Hepatocyte (in vitro differentiated cells): ENCODE measurements at regions not wholly inside any gene's neighbourhood (a gene's known extent, or its start where the extent isn't known, plus 50 kb on each side); places are given as distances from the start of the nearest gene placed in this dataset.

Source experiments
- DNase-seq: peaks from one replicate; pipeline ENCODE4 v3.0.0-alpha.2; 2016; ENCODE audit warnings: low spot score
- H2AFZ ChIP-seq: fragments of 200-600 bp; sonication (generic); 2 replicates; pipeline ENCODE4 v1.6.0; 2016; ENCODE audit warnings: antibody characterized with exemption, mild to moderate bottlenecking
- H3K27ac ChIP-seq: fragments of 200-600 bp; sonication (generic); 2 replicates; pipeline ENCODE4 v1.5.1; 2016; ENCODE audit warnings: mild to moderate bottlenecking
- H3K27me3 ChIP-seq: fragments of 200-600 bp; sonication (generic); 2 replicates; pipeline ENCODE4 v1.6.1; 2016
- H3K36me3 ChIP-seq: fragments of 200-600 bp; sonication (generic); replicated peaks from 2 replicates; pipeline ENCODE4 v1.5.1; 2016; ENCODE audit warnings: low read depth; ENCODE audit not compliant: insufficient read depth
- H3K4me1 ChIP-seq: fragments of 200-600 bp; sonication (generic); 2 replicates; pipeline ENCODE4 v1.5.1; 2016; ENCODE audit warnings: mild to moderate bottlenecking, moderate library complexity; ENCODE audit not compliant: insufficient read depth
- H3K4me2 ChIP-seq: fragments of 200-600 bp; sonication (generic); 2 replicates; pipeline ENCODE4 v1.6.0; 2016
- H3K4me3 ChIP-seq: fragments of 200-600 bp; sonication (generic); 2 replicates; pipeline ENCODE4 v1.5.1; 2016; ENCODE audit warnings: mild to moderate bottlenecking
- H3K79me2 ChIP-seq: fragments of 200-600 bp; sonication (generic); 2 replicates; pipeline ENCODE4 v1.6.0; 2017; ENCODE audit warnings: mild to moderate bottlenecking
- H3K9me2 ChIP-seq: fragments of 200-600 bp; sonication (generic); replicated peaks from 2 replicates; pipeline ENCODE4 v1.6.0; 2017; ENCODE audit warnings: mild to moderate bottlenecking; ENCODE audit not compliant: insufficient read depth
- H3K9me3 ChIP-seq: fragments of 200-600 bp; sonication (generic); 2 replicates; pipeline ENCODE4 v1.5.1; 2016; ENCODE audit warnings: low read depth, mild to moderate bottlenecking
- H4K20me1 ChIP-seq: fragments of 200-600 bp; sonication (generic); 2 replicates; pipeline ENCODE4 v1.6.0; 2016; ENCODE audit warnings: mild to moderate bottlenecking; ENCODE audit not compliant: insufficient read depth, poor library complexity, severe bottlenecking
- CTCF ChIP-seq: fragments of 200-600 bp; sonication (generic); IDR thresholded peaks from 2 replicates; pipeline ENCODE4 v1.5.1; 2016; ENCODE audit warnings: antibody characterized with exemption, mild to moderate bottlenecking; ENCODE audit not compliant: poor library complexity
- EZH2 ChIP-seq: fragments of 200-600 bp; sonication (generic); IDR thresholded peaks from 2 replicates; pipeline ENCODE4 v1.6.1; 2016; ENCODE audit warnings: antibody characterized with exemption, mild to moderate bottlenecking, borderline replicate concordance
- EZH2phosphoT487 ChIP-seq: fragments of 200-600 bp; sonication (generic); IDR thresholded peaks from one replicate; pipeline ENCODE4 v1.6.1; 2018; ENCODE audit warnings: antibody characterized with exemption, mild to moderate bottlenecking, low read depth, moderate library complexity; ENCODE audit not compliant: unreplicated experiment, severe bottlenecking
- WGBS: methylation state at CpG from one replicate; pipeline ENCODE4 v1.1.6; 2016; ENCODE audit warnings: low lambda C conversion rate; ENCODE audit errors: missing lambda C conversion rate; 5-methylcytosine and 5-hydroxymethylcytosine counted together

GRCh38 chr4:66034671-66035070 lies 364.4 kb upstream of the EPHA5 start:
- Histone ChIP-seq H3K4me2 (no peak overlapping the region), H3K9me3 (no peaks in the 10 kb centered on the region), H4K20me1 (no peaks in the 10 kb centered on the region), H3K4me3 (no peak overlapping the region), H3K27me3 (no peaks in the 10 kb centered on the region), H3K27ac (no peak overlapping the region), H3K9me2 (no peaks in the 10 kb centered on the region), H3K79me2 (no peaks in the 10 kb centered on the region), H3K36me3 (no peaks in the 10 kb centered on the region), H3K4me1 (no peaks in the 10 kb centered on the region), H2AFZ (no peak overlapping the region)
- WGBS: 36% methylated on average over 2 of the region's 2 CpGs
- no peak for TF ChIP-seq EZH2phosphoT487
- no peak for DNase-seq

GRCh38 chr4:66034262-66034661 lies 364.0 kb upstream of the EPHA5 start:
- H3K27me3 ChIP-seq: no peaks in the 10 kb centered on the region

GRCh38 chr4:66032571-66032970 lies 362.3 kb upstream of the EPHA5 start:
- 80% methylated on average over 2 of the region's 2 CpGs for WGBS
- TF ChIP-seq EZH2: no peak

More at GRCh38 chr4:66034262-66034661, 364.0 kb upstream of the EPHA5 start:
- Histone ChIP-seq H3K27ac (no peak overlapping the region), H3K9me2 (no peaks in the 10 kb centered on the region), H3K4me2 (no peak overlapping the region), H2AFZ (no peak overlapping the region), H4K20me1 (no peaks in the 10 kb centered on the region), H3K4me3 (no peak overlapping the region), H3K4me1 (no peaks in the 10 kb centered on the region), H3K79me2 (no peaks in the 10 kb centered on the region), H3K36me3 (no peaks in the 10 kb centered on the region), H3K9me3 (no peaks in the 10 kb centered on the region)
- DNase-seq: no peak
- TF ChIP-seq CTCF (no peak), EZH2phosphoT487 (no peak), EZH2 (no peak)
- WGBS: 76% methylated on average over 2 of the region's 2 CpGs

GRCh38 chr4:66028668-66029067 lies 358.4 kb upstream of the EPHA5 start:
- Histone ChIP-seq H3K79me2 (no peaks in the 10 kb centered on the region), H3K4me2 (no peak overlapping the region), H3K9me3 (no peaks in the 10 kb centered on the region), H2AFZ (no peak overlapping the region), H3K4me3 (no peak overlapping the region), H3K9me2 (no peaks in the 10 kb centered on the region), H3K4me1 (no peaks in the 10 kb centered on the region), H3K36me3 (no peaks in the 10 kb centered on the region), H3K27me3 (no peaks in the 10 kb centered on the region), H4K20me1 (no peaks in the 10 kb centered on the region), H3K27ac (no peak overlapping the region)
- TF ChIP-seq EZH2: no peak
- TF ChIP-seq CTCF: no peak
- no peak for TF ChIP-seq EZH2phosphoT487
- DNase-seq: no peak
- 81% methylated on average over 1 of the region's 1 CpG for whole genome bisulfite sequencing

More at GRCh38 chr4:66032571-66032970, 362.3 kb upstream of the EPHA5 start:
- Histone ChIP-seq H3K4me1 (no peaks in the 10 kb centered on the region), H3K27ac (no peak overlapping the region), H3K9me3 (no peaks in the 10 kb centered on the region), H3K4me3 (no peak overlapping the region), H3K4me2 (no peak overlapping the region), H2AFZ (no peak overlapping the region), H3K9me2 (no peaks in the 10 kb centered on the region), H3K27me3 (no peaks in the 10 kb centered on the region), H4K20me1 (no peaks in the 10 kb centered on the region), H3K79me2 (no peaks in the 10 kb centered on the region), H3K36me3 (no peaks in the 10 kb centered on the region)
- no peak for DNase-seq
